Memory B cell (primary cell): ENCODE measurements at regions not wholly inside any gene's neighbourhood (a gene's known extent, or its start where the extent isn't known, plus 50 kb on each side); places are given as distances from the start of the nearest gene placed in this dataset.

Experiments
- ATAC-seq: fragments of 150-1000 bp; cut with Tn5 transposase; 2 replicates; pipeline ENCODE4 v1.10.0; 2021; ENCODE audit warnings: low read depth, mild to moderate bottlenecking, moderate library complexity
- DNase-seq, 2 donors: peaks; one replicate each; pipeline ENCODE4 v3.0.0; 2022; ENCODE audit warnings: low spot score in 2 of 2
- H3K27ac Mint-ChIP-seq: one replicate; pipeline ENCODE4 v1.8.0; 2022; ENCODE audit warnings: mild to moderate bottlenecking, moderate library complexity, mixed read lengths
- H3K27me3 Mint-ChIP-seq: one replicate; pipeline ENCODE4 v1.8.0; 2022; ENCODE audit warnings: mixed read lengths
- H3K36me3 Mint-ChIP-seq: one replicate; pipeline ENCODE4 v1.8.0; 2022; ENCODE audit warnings: mild to moderate bottlenecking, mixed read lengths
- H3K4me1 Mint-ChIP-seq: one replicate; pipeline ENCODE4 v1.8.0; 2022; ENCODE audit warnings: mixed read lengths
- H3K4me3 Mint-ChIP-seq: one replicate; pipeline ENCODE4 v1.8.0; 2022; ENCODE audit warnings: mild to moderate bottlenecking, moderate library complexity, mixed read lengths
- H3K9me3 Mint-ChIP-seq: one replicate; pipeline ENCODE4 v1.8.0; 2022; ENCODE audit warnings: mixed read lengths

GRCh38 chr5:20590356-20590755 is 602.4 kb upstream of the CDH18 start:
- no peaks in the 10 kb centered on the region for H3K27me3 Mint-ChIP-seq
- ATAC-seq = no peak
- H3K9me3 Mint-ChIP-seq = no peaks in the 10 kb centered on the region
- no peak overlapping the region for H3K4me3 Mint-ChIP-seq
- no peak for DNase-seq
- H3K4me1 Mint-ChIP-seq = no peaks in the 10 kb centered on the region
- no peak overlapping the region for H3K27ac Mint-ChIP-seq
- H3K36me3 Mint-ChIP-seq = no peaks in the 10 kb centered on the region

- no peak overlapping the region for H3K27ac Mint-ChIP-seq
- DNase-seq (no peak), ATAC-seq (no peak)
- H3K36me3 Mint-ChIP-seq = no peaks in the 10 kb centered on the region
- H3K4me3 Mint-ChIP-seq = no peak overlapping the region
- no peaks in the 10 kb centered on the region for H3K4me1 Mint-ChIP-seq
- no peaks in the 10 kb centered on the region for H3K27me3 Mint-ChIP-seq
- H3K9me3 Mint-ChIP-seq = peaks cover 3% of the 10 kb centered on the region
Measured at GRCh38 chr5:20575571-20575970, 587.6 kb upstream of the CDH18 start.

GRCh38 chr5:20574576-20574975 is 586.6 kb upstream of the CDH18 start:
- ATAC-seq (no peak), DNase-seq (no peak)
- H3K9me3 Mint-ChIP-seq = peaks cover 2% of the 10 kb centered on the region
- no peaks in the 10 kb centered on the region for H3K27me3 Mint-ChIP-seq
- H3K4me3 Mint-ChIP-seq = no peak overlapping the region
- no peaks in the 10 kb centered on the region for H3K36me3 Mint-ChIP-seq
- H3K27ac Mint-ChIP-seq = no peak overlapping the region
- H3K4me1 Mint-ChIP-seq = no peaks in the 10 kb centered on the region

- H3K4me1 Mint-ChIP-seq = no peaks in the 10 kb centered on the region
- no peak for DNase-seq
- H3K27ac Mint-ChIP-seq = no peak overlapping the region
- H3K36me3 Mint-ChIP-seq = no peaks in the 10 kb centered on the region
- no peak overlapping the region for H3K4me3 Mint-ChIP-seq
- H3K27me3 Mint-ChIP-seq = no peaks in the 10 kb centered on the region
- H3K9me3 Mint-ChIP-seq = peaks cover 2% of the 10 kb centered on the region
- no peak for ATAC-seq
Measured at GRCh38 chr5:20572614-20573013, 584.6 kb upstream of the CDH18 start.

- H3K36me3 Mint-ChIP-seq = no peaks in the 10 kb centered on the region
- DNase-seq = no peak
- H3K4me3 Mint-ChIP-seq = no peak overlapping the region
- peaks cover 2% of the 10 kb centered on the region for H3K9me3 Mint-ChIP-seq
- H3K4me1 Mint-ChIP-seq = no peaks in the 10 kb centered on the region
- no peak for ATAC-seq
- H3K27me3 Mint-ChIP-seq = no peaks in the 10 kb centered on the region
- H3K27ac Mint-ChIP-seq = no peak overlapping the region
Measured at GRCh38 chr5:20570486-20570885, 582.5 kb upstream of the CDH18 start.

GRCh38 chr5:20562544-20562943 is 574.5 kb upstream of the CDH18 start:
- H3K27me3 Mint-ChIP-seq = no peaks in the 10 kb centered on the region
- DNase-seq (no peak), ATAC-seq (no peak)
- H3K9me3 Mint-ChIP-seq = no peaks in the 10 kb centered on the region
- no peak overlapping the region for H3K27ac Mint-ChIP-seq
- no peak overlapping the region for H3K4me3 Mint-ChIP-seq
- H3K36me3 Mint-ChIP-seq = no peaks in the 10 kb centered on the region
- H3K4me1 Mint-ChIP-seq = no peaks in the 10 kb centered on the region

- peaks cover 3% of the 10 kb centered on the region for H3K9me3 Mint-ChIP-seq
- ATAC-seq = no peak
Measured at GRCh38 chr5:20559845-20560244, 571.8 kb upstream of the CDH18 start.

GRCh38 chr5:20556115-20556763 is 568.2 kb upstream of the CDH18 start:
- ATAC-seq = no peak
- DNase-seq = no peak
- Mint-ChIP-seq H3K4me3 (no peak overlapping the region), H3K36me3 (no peaks in the 10 kb centered on the region), H3K27ac (no peak overlapping the region), H3K27me3 (no peaks in the 10 kb centered on the region), H3K4me1 (no peaks in the 10 kb centered on the region), H3K9me3 (peaks cover 3% of the 10 kb centered on the region)

More at GRCh38 chr5:20559845-20560244, 571.8 kb upstream of the CDH18 start:
- Mint-ChIP-seq H3K4me1 (no peaks in the 10 kb centered on the region), H3K36me3 (no peaks in the 10 kb centered on the region), H3K27me3 (no peaks in the 10 kb centered on the region), H3K27ac (no peak overlapping the region), H3K4me3 (no peak overlapping the region)
- DNase-seq = no peak

- no peak for ATAC-seq
- H3K4me3 Mint-ChIP-seq = no peak overlapping the region
- H3K4me1 Mint-ChIP-seq = no peaks in the 10 kb centered on the region
- H3K36me3 Mint-ChIP-seq = no peaks in the 10 kb centered on the region
- H3K27ac Mint-ChIP-seq = no peak overlapping the region
- peaks cover 3% of the 10 kb centered on the region for H3K9me3 Mint-ChIP-seq
- DNase-seq = no peak
- no peaks in the 10 kb centered on the region for H3K27me3 Mint-ChIP-seq
Measured at GRCh38 chr5:20555034-20555433, 567.0 kb upstream of the CDH18 start.

GRCh38 chr5:20554001-20554400 is 566.0 kb upstream of the CDH18 start:
- Mint-ChIP-seq H3K27me3 (no peaks in the 10 kb centered on the region), H3K36me3 (no peaks in the 10 kb centered on the region), H3K4me3 (no peak overlapping the region), H3K27ac (no peak overlapping the region), H3K9me3 (peaks cover 3% of the 10 kb centered on the region), H3K4me1 (no peaks in the 10 kb centered on the region)
- DNase-seq (no peak), ATAC-seq (no peak)

GRCh38 chr5:20537911-20538703 is 550.1 kb upstream of the CDH18 start:
- H3K4me1 Mint-ChIP-seq = no peaks in the 10 kb centered on the region
- no peak for DNase-seq
- no peaks in the 10 kb centered on the region for H3K27me3 Mint-ChIP-seq
- peaks cover 2% of the 10 kb centered on the region for H3K9me3 Mint-ChIP-seq
- H3K27ac Mint-ChIP-seq = no peak overlapping the region
- no peak overlapping the region for H3K4me3 Mint-ChIP-seq
- H3K36me3 Mint-ChIP-seq = no peaks in the 10 kb centered on the region
- no peak for ATAC-seq

- Mint-ChIP-seq H3K9me3 (peaks cover 2% of the 10 kb centered on the region), H3K4me1 (no peaks in the 10 kb centered on the region), H3K4me3 (no peak overlapping the region), H3K27ac (no peak overlapping the region), H3K27me3 (no peaks in the 10 kb centered on the region), H3K36me3 (no peaks in the 10 kb centered on the region)
- no peak for ATAC-seq
- no peak for DNase-seq
Measured at GRCh38 chr5:20536813-20537212, 548.8 kb upstream of the CDH18 start.

- no peaks in the 10 kb centered on the region for H3K4me1 Mint-ChIP-seq
- H3K36me3 Mint-ChIP-seq = no peaks in the 10 kb centered on the region
- DNase-seq = no peak
- no peak overlapping the region for H3K4me3 Mint-ChIP-seq
- ATAC-seq = no peak
- H3K27me3 Mint-ChIP-seq = no peaks in the 10 kb centered on the region
- peaks cover 2% of the 10 kb centered on the region for H3K9me3 Mint-ChIP-seq
- H3K27ac Mint-ChIP-seq = no peak overlapping the region
Measured at GRCh38 chr5:20536341-20536740, 548.3 kb upstream of the CDH18 start.

GRCh38 chr5:20528471-20528870 is 540.5 kb upstream of the CDH18 start:
- ATAC-seq (no peak), DNase-seq (no peak)
- no peaks in the 10 kb centered on the region for H3K4me1 Mint-ChIP-seq
- H3K27me3 Mint-ChIP-seq = no peaks in the 10 kb centered on the region
- H3K4me3 Mint-ChIP-seq = no peak overlapping the region
- no peak overlapping the region for H3K27ac Mint-ChIP-seq
- no peaks in the 10 kb centered on the region for H3K36me3 Mint-ChIP-seq
- peaks cover 3% of the 10 kb centered on the region for H3K9me3 Mint-ChIP-seq
